Esophagus muscularis mucosa (tissue), 4 donors: ENCODE measurements at regions not wholly inside any gene's neighbourhood (a gene's known extent, or its start where the extent isn't known, plus 50 kb on each side); places are given as distances from the start of the nearest gene placed in this dataset.

Experiments
- DNase-seq: peaks from one replicate; pipeline ENCODE4 v3.0.0-alpha.2; 2017; ENCODE audit errors: extremely low spot score
- H3K27ac ChIP-seq, 4 donors: fragments of 200-600 bp; sonication (generic); replicated peaks in 1 of 4; 1 replicate in 3 of 4; 2 replicates in 1 of 4; pipeline ENCODE4 v1.5.1; 2016 to 2019; ENCODE audit warnings: mild to moderate bottlenecking in 1 of 4
- H3K27me3 ChIP-seq, 4 donors: fragments of 200-600 bp; sonication (generic); one replicate each; pipeline versions ENCODE4 v1.5.1 to v1.6.0; 2016 to 2019
- H3K36me3 ChIP-seq, 4 donors: fragments of 200-600 bp; sonication (generic); one replicate each; pipeline ENCODE4 v1.5.1; 2016 to 2019
- H3K4me1 ChIP-seq, 4 donors: fragments of 200-600 bp; sonication (generic); one replicate each; pipeline ENCODE4 v1.5.1; 2016 to 2019
- H3K4me3 ChIP-seq, 4 donors: fragments of 200-600 bp; sonication (generic); 1 replicate in 2 of 4; 2 replicates in 2 of 4; pipeline ENCODE4 v1.5.1; 2016 to 2019; ENCODE audit warnings: mild to moderate bottlenecking in 4 of 4, moderate library complexity in 1 of 4
- H3K9me3 ChIP-seq, 4 donors: fragments of 200-600 bp; sonication (generic); 1 replicate in 3 of 4; 2 replicates in 1 of 4; pipeline ENCODE4 v1.5.1; 2016 to 2019
- EP300 ChIP-seq: sonication (generic); formaldehyde crosslinking; IDR thresholded peaks from one replicate; pipeline ENCODE4 v1.6.1; 2017; ENCODE audit warnings: antibody characterized with exemption
- POLR2A ChIP-seq: fragments of 450-650 bp; IDR thresholded peaks from one replicate; pipeline ENCODE4 v1.6.1; 2017; ENCODE audit warnings: antibody characterized with exemption, moderate library complexity, mild to moderate bottlenecking, low read depth
- POLR2AphosphoS5 ChIP-seq, 2 donors: sonication (generic); formaldehyde crosslinking; IDR thresholded peaks; one replicate each; pipeline ENCODE4 v1.6.1; 2017; ENCODE audit warnings: antibody characterized with exemption in 2 of 2
- WGBS: methylation state at CpG from one replicate; pipeline ENCODE4 v1.1.5; 2018; 5-methylcytosine and 5-hydroxymethylcytosine counted together
- intact Hi-C: fragments of 100-400 bp; cut with DNase I; formaldehyde crosslinking; loops from one replicate; pipeline ENCODE4 v1.15.1; 2023
- TF ChIP-seq, protein P1 (sequence below), 3 experiments: fragments of 200-600 bp in 2 of 3; fragments of 450-650 bp in 1 of 3; sonication (generic) in 2 of 3; IDR thresholded peaks; one replicate each; pipeline ENCODE4 v1.5.1; 2017 to 2019; ENCODE audit warnings: antibody characterized with exemption in 3 of 3, mild to moderate bottlenecking in 2 of 3, moderate library complexity in 1 of 3

DNA sequence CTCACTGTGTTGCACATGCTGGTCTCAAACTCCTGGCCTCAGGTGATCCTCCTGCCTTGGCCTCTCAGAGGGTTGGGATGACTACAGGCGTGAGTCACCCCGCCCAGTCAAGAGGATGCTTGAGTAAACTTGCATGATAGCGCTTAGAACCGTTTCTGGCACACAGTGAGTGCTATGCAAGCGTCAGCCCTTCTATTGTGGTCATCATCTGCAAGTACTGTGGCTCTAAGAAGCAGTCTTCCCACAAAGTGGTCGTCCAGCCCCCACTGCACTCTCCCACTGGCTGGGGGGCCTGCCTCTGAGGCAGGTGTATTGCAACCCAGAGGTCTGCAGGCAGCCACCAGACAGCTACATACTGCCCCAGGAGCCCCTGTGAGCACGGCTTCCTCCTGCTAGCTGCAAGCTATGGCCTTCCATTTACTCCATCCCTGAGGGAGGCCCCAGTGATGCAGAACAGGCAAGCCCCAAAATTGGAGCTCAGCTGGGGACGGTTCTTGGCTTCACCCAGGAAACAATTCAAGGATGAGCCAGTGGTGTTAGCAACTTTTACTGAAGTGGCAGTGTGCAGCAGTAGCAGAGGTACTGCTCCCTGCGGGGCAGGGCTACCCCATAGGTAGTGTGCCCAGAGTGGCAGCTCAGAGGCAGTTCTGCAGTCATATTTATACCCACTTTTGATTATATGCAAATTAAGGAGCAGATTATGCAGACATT lies 95.4 kb downstream of the LSM3 start:
- Histone ChIP-seq H3K4me3 (no peak overlapping the region), H3K27ac (no peak overlapping the region), H3K36me3 (no peaks in the 10 kb centered on the region), H3K27me3 (peaks cover 0 to 22% (median 0%) of the 10 kb centered on the region in 4 donors), H3K9me3 (peaks cover 0 to 1% (median 0%) of the 10 kb centered on the region in 4 donors), H3K4me1 (no peaks in the 10 kb centered on the region)
- intact Hi-C loops: no loop called here
- DNase-seq: no peak
- WGBS: 88% methylated on average over 8 of the region's 9 CpGs
- TF ChIP-seq, protein P1, sequence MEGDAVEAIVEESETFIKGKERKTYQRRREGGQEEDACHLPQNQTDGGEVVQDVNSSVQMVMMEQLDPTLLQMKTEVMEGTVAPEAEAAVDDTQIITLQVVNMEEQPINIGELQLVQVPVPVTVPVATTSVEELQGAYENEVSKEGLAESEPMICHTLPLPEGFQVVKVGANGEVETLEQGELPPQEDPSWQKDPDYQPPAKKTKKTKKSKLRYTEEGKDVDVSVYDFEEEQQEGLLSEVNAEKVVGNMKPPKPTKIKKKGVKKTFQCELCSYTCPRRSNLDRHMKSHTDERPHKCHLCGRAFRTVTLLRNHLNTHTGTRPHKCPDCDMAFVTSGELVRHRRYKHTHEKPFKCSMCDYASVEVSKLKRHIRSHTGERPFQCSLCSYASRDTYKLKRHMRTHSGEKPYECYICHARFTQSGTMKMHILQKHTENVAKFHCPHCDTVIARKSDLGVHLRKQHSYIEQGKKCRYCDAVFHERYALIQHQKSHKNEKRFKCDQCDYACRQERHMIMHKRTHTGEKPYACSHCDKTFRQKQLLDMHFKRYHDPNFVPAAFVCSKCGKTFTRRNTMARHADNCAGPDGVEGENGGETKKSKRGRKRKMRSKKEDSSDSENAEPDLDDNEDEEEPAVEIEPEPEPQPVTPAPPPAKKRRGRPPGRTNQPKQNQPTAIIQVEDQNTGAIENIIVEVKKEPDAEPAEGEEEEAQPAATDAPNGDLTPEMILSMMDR (IDR thresholded peaks at IDR 0.05): no peak
- no peak for TF ChIP-seq EP300

DNA sequence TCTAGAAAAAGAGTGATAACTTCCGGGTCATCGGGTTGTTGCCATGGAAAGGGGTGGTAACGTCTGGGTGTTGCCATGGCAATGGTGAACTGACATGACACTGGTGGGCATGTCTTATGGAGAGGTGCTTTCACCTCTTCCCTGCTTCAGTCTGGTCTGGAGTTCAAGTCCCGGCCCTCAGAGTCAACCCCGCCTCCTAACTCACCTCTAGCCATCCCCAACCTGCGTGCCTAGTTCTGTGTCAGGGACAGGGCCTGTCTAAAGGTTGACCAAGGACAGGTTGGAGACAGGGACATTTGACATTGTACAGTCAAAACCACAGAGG lies 96.0 kb downstream of the LSM3 start:
- WGBS: 92% methylated on average over 5 of the region's 6 CpGs
- Histone ChIP-seq H3K9me3 (no peaks in the 10 kb centered on the region), H3K36me3 (no peaks in the 10 kb centered on the region), H3K27me3 (peaks cover 0 to 22% (median 0%) of the 10 kb centered on the region in 4 donors), H3K27ac (no peak overlapping the region), H3K4me1 (no peaks in the 10 kb centered on the region), H3K4me3 (no peak overlapping the region)
- intact Hi-C loops: no loop called here
- TF ChIP-seq POLR2A (no peak), POLR2AphosphoS5 (IDR thresholded peaks at IDR 0.05) (no peak), EP300 (no peak)
- TF ChIP-seq, protein P1 (IDR thresholded peaks at IDR 0.05): no peak
- DNase-seq: no peak

DNA sequence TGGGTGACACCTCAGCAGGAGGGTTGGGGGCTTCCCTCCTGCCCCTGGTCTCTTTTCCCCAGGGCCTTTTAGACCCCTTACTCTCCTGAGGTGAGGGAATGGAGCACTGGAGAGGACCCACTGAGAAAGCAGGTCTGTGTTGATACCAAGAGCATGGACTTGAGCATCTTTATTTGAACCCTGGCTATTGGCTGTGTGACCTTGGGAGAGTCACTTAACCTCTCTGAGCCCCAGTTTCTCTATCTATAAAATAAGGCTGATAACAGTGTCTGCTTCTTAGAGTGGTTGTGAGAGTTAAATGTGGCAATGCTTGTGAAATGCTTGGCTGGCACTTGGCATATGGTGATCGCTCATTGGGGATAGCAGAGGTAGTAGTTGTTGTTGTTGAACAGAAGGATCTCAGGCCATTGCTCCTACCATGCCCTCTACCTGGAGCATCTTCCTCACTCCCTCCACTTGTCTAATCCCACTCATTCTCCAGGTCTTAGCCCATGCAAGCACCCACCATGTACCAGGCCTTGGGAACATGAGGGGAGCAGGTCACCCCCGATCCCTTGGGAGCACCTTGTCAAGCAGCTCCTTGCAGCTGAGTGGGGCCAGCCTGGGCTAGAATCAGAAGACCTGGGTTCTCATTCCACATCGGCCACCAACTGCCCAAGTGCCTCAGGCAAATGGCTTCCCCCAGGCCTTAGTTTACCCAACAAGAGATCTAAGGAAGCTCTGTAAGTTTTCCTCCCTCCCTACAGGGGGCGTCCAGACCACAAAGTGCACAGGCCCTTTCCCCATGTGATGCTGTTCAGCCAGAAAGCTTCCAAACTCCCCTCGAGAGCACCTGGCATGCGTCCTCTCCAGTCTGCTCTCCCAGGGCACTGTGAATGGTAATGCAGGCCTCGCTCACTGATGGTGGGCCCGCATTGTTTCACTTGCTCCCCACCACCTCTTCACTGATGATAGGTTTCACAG lies 96.7 kb downstream of the LSM3 start:
- TF ChIP-seq, protein P1 (IDR thresholded peaks at IDR 0.05): peak in 1 of 3 experiments; percentile 20
- TF ChIP-seq EP300: no peak
- Histone ChIP-seq H3K36me3 (no peaks in the 10 kb centered on the region), H3K27ac (no peak overlapping the region), H3K27me3 (peaks cover 0 to 22% (median 0%) of the 10 kb centered on the region in 4 donors), H3K9me3 (no peaks in the 10 kb centered on the region), H3K4me3 (no peak overlapping the region), H3K4me1 (no peaks in the 10 kb centered on the region)
- WGBS: 90% methylated on average over 7 of the region's 8 CpGs
- DNase-seq: no peak
- intact Hi-C loops: no loop called here

DNA sequence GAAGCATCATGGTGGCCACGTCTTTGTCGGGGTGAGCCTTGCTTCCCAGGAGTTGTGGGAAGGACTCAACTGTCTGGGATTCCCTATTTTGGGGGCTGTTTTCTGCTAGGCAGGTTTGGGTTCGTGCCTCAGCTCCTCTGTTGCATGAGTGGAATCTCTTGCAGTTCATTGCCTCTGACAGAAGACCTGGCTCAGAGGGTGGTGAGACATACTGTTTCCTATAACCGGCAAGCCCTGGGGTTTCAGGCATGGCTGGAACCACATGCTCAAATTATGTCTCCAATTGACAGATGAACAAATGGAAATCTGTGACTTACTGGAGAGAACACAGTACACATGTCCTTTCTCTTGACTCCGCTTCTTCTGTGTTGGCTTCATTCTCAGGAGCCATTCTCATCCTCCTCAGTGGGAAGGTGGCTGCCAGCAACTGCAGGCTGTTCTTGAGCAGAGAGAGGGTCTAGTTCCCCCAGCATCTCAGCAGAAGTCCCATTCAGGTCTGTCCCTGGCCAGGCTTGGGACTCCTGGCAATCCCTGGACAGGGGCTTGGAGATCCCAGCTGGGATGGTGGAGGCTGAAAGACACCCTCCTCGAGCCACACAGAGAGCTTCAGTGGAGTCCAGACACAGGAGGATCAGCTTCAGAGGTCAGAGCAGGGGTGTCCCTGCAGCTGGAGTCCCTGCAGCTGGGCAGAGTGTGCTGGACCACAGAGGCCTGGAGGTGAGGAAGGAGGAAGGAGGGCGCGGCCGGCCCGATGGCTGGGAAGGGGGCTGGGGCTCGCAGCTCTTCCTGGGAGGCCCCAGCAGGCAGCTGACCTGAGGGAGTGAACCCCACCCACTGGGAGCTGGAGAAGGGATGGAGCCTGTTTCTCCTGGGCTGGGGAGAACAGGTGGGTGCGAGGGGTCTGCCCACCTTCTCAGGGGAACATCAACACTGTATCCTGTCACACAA lies 97.6 kb downstream of the LSM3 start:
- H3K4me3 ChIP-seq: no peak overlapping the region
- H3K27me3 ChIP-seq: peaks cover 0 to 22% (median 0%) of the 10 kb centered on the region in 4 donors
- TF ChIP-seq EP300 (no peak), POLR2A (no peak), POLR2AphosphoS5 (IDR thresholded peaks at IDR 0.05) (no peak)
- TF ChIP-seq, protein P1 (IDR thresholded peaks at IDR 0.05): no peak
- WGBS: 93% methylated on average over 6 of the region's 12 CpGs
- H3K27ac ChIP-seq: no peak overlapping the region
- intact Hi-C loops: no loop called here
- no peaks in the 10 kb centered on the region for H3K9me3 ChIP-seq
- DNase-seq: no peak
- H3K36me3 ChIP-seq: no peaks in the 10 kb centered on the region
- H3K4me1 ChIP-seq: no peaks in the 10 kb centered on the region
